ENCODE measurements at regions not wholly inside any gene's neighbourhood (a gene's known extent, or its start where the extent isn't known, plus 50 kb on each side); places are given as distances from the start of the nearest gene placed in this dataset.

GRCh38 chr22:44402196-44403111 is 89.7 kb upstream of the SHISAL1 start:
- TF ChIP-seq CTCF (conservative IDR thresholded peaks at IDR 0.05; ENCODE audit: low read length) (no peak), EZH2phosphoT487 (IDR thresholded peaks at IDR 0.05; ENCODE audit: borderline replicate concordance, low read depth, low read length) (no peak)

Data from OCI-LY7 (cell line).